OCI-LY7 (cell line): ENCODE measurements at regions not wholly inside any gene's neighbourhood (a gene's known extent, or its start where the extent isn't known, plus 50 kb on each side); places are given as distances from the start of the nearest gene placed in this dataset.
"Not testable (repeated sequence)": the region's sequence is repeated elsewhere in the genome, so short reads cannot be mapped to it uniquely, and the experiment has no call there.

ENCODE experiments used
- CTCF ChIP-seq: fragments of 200-600 bp; sonication (generic); conservative IDR thresholded peaks from 2 replicates; pipeline ENCODE4 v1.5.1; 2014; ENCODE audit warnings: mild to moderate bottlenecking, antibody characterized with exemption, low read length, moderate library complexity, mixed read lengths
- EZH2phosphoT487 ChIP-seq: fragments of 200-600 bp; sonication (generic); IDR thresholded peaks from 2 replicates; pipeline ENCODE4 v1.6.1; 2018; ENCODE audit warnings: low read depth, borderline replicate concordance, mild to moderate bottlenecking, mixed run types, antibody characterized with exemption, low read length, moderate library complexity, mixed read lengths

- not testable (repeated sequence) for TF ChIP-seq CTCF, EZH2phosphoT487
These were observed 136.6 kb upstream of the PELI1 start for GRCh38 chr2:64280812-64281211.
